Neural progenitor cell (in vitro differentiated cells): ENCODE measurements at regions not wholly inside any gene's neighbourhood (a gene's known extent, or its start where the extent isn't known, plus 50 kb on each side); places are given as distances from the start of the nearest gene placed in this dataset.

Experiments used
- EZH2 ChIP-seq: fragments of 200-600 bp; sonication (generic); IDR thresholded peaks from 2 replicates; pipeline ENCODE4 v1.6.1; 2017; ENCODE audit warnings: antibody characterized with exemption, mild to moderate bottlenecking, moderate library complexity
- EZH2phosphoT487 ChIP-seq: fragments of 200-600 bp; sonication (generic); IDR thresholded peaks from 2 replicates; pipeline ENCODE4 v1.6.1; 2017; ENCODE audit warnings: antibody characterized with exemption
- TF ChIP-seq, protein P1 (sequence below): fragments of 200-600 bp; sonication (generic); IDR thresholded peaks from 2 replicates; pipeline ENCODE4 v1.5.1; 2017; ENCODE audit warnings: antibody characterized with exemption, mild to moderate bottlenecking

GRCh38 chr13:104943331-104943730 is 1592.1 kb downstream of the EFNB2 start:
- TF ChIP-seq, protein P1, sequence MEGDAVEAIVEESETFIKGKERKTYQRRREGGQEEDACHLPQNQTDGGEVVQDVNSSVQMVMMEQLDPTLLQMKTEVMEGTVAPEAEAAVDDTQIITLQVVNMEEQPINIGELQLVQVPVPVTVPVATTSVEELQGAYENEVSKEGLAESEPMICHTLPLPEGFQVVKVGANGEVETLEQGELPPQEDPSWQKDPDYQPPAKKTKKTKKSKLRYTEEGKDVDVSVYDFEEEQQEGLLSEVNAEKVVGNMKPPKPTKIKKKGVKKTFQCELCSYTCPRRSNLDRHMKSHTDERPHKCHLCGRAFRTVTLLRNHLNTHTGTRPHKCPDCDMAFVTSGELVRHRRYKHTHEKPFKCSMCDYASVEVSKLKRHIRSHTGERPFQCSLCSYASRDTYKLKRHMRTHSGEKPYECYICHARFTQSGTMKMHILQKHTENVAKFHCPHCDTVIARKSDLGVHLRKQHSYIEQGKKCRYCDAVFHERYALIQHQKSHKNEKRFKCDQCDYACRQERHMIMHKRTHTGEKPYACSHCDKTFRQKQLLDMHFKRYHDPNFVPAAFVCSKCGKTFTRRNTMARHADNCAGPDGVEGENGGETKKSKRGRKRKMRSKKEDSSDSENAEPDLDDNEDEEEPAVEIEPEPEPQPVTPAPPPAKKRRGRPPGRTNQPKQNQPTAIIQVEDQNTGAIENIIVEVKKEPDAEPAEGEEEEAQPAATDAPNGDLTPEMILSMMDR, result no peak
- TF ChIP-seq EZH2phosphoT487 (no peak), EZH2 (no peak)
